A673 (cell line): ENCODE measurements at regions not wholly inside any gene's neighbourhood (a gene's known extent, or its start where the extent isn't known, plus 50 kb on each side); places are given as distances from the start of the nearest gene placed in this dataset.

ENCODE experiments used
- BruUV-seq: library from RNA; stranded (reverse); fragments of 400-500 nt; replicated peaks from 2 replicates; lab custom pipeline; 2021; lab: Mats Ljungman, UMichigan
- CTCF ChIA-PET: fragments of 300-600 bp; sonication (Branson Sonifier 250); formaldehyde crosslinking; loops from one replicate; lab custom pipeline; 2022; ENCODE audit warnings: antibody characterized with exemption; lab: Charles Lee
- POLR2A ChIA-PET: fragments of 300-600 bp; sonication (Branson Sonifier 250); formaldehyde crosslinking; loops from one replicate; lab custom pipeline; 2022; ENCODE audit warnings: antibody characterized with exemption; ENCODE audit not compliant: low non-redundant PET; lab: Charles Lee
- DNase-seq: peaks from one replicate; pipeline ENCODE4 v3.0.0-alpha.2; 2015; ENCODE audit warnings: low spot score
- H3K27ac ChIP-seq: fragments of 200-600 bp; sonication (generic); 2 replicates; pipeline ENCODE4 v1.5.1; 2016; ENCODE audit warnings: mixed run types, low read depth, mild to moderate bottlenecking, mixed read lengths, antibody characterized with exemption, low read length; ENCODE audit not compliant: poor library complexity, severe bottlenecking
- H3K27me3 ChIP-seq: fragments of 200-600 bp; sonication (generic); replicated peaks from 2 replicates; pipeline ENCODE4 v1.6.1; 2017; ENCODE audit warnings: mixed run types, low read depth, mild to moderate bottlenecking, mixed read lengths, antibody characterized with exemption, low read length; ENCODE audit not compliant: insufficient read depth, poor library complexity
- H3K36me3 ChIP-seq: fragments of 200-600 bp; sonication (generic); 2 replicates; pipeline ENCODE4 v1.6.1; 2016; ENCODE audit warnings: mixed run types, mild to moderate bottlenecking, mixed read lengths, antibody characterized with exemption, low read length; ENCODE audit not compliant: insufficient read depth, poor library complexity, severe bottlenecking
- H3K4me1 ChIP-seq: fragments of 200-600 bp; sonication (generic); 2 replicates; pipeline ENCODE4 v1.6.1; 2017; ENCODE audit warnings: mixed run types, mild to moderate bottlenecking, mixed read lengths, antibody characterized with exemption, low read length; ENCODE audit not compliant: insufficient read depth, poor library complexity, severe bottlenecking
- H3K4me3 ChIP-seq: fragments of 200-600 bp; sonication (generic); 2 replicates; pipeline ENCODE4 v1.5.1; 2016; ENCODE audit warnings: low read depth, mixed run types, mild to moderate bottlenecking, mixed read lengths, low read length; ENCODE audit not compliant: poor library complexity, severe bottlenecking
- H3K9me3 ChIP-seq: fragments of 200-600 bp; sonication (generic); 2 replicates; pipeline ENCODE4 v1.6.1; 2016; ENCODE audit warnings: mixed run types, low read depth, mild to moderate bottlenecking, mixed read lengths, antibody characterized with exemption, low read length; ENCODE audit not compliant: poor library complexity, severe bottlenecking
- EZH2 ChIP-seq: fragments of 200-600 bp; sonication (generic); IDR thresholded peaks from 2 replicates; pipeline ENCODE4 v1.6.1; 2017; ENCODE audit warnings: borderline replicate concordance, low read depth, mild to moderate bottlenecking, mixed read lengths, antibody characterized with exemption, low read length; ENCODE audit not compliant: poor library complexity, severe bottlenecking
- intact Hi-C: fragments of 100-400 bp; cut with micrococcal nuclease; formaldehyde crosslinking; loops from one replicate; pipeline ENCODE4 v1.10.0; 2022; ENCODE audit not compliant: unreplicated experiment
- TF ChIP-seq, protein P1 (sequence below): fragments of 300-800, 200-600 bp; sonication (generic); conservative IDR thresholded peaks from 2 replicates; pipeline ENCODE4 v1.5.1; 2017; ENCODE audit warnings: low read depth, mild to moderate bottlenecking, antibody characterized with exemption, low read length, moderate library complexity, mixed read lengths

DNA sequence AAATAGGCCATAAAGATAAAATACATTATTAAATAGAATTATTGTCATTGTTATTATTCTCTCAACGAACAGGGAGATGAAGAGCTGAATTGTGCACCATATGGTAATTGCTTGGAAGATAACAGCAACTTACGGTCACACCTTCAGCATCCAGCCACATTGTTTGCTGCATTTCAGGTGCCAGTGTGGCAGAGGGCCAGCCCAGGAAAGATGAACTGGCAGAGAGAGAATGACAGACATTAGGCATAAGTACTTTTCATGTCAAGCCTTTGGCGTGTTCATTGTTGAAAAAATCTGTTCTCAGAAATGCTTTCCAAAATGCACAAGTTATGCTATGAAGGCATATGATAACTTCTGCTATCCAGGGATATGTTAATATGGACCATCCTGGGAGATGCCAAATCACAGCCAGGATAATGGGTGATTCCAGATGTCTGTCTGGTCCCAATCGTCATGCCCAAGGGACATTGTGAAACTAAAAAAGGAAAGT is 748.6 kb upstream of the PIK3C3 start:
- ChIA-PET POLR2A (no interaction called here), CTCF (no interaction called here)
- intact Hi-C loops = no loop called here
- BruUV-seq = no TSS peak
- H3K4me3 ChIP-seq = no peak overlapping the region
- DNase-seq = no peak
- no peak overlapping the region for H3K27ac ChIP-seq
- H3K4me1 ChIP-seq = no peaks in the 10 kb centered on the region
- H3K27me3 ChIP-seq = no peaks in the 10 kb centered on the region
- TF ChIP-seq EZH2 = no peak
- TF ChIP-seq, protein P1, sequence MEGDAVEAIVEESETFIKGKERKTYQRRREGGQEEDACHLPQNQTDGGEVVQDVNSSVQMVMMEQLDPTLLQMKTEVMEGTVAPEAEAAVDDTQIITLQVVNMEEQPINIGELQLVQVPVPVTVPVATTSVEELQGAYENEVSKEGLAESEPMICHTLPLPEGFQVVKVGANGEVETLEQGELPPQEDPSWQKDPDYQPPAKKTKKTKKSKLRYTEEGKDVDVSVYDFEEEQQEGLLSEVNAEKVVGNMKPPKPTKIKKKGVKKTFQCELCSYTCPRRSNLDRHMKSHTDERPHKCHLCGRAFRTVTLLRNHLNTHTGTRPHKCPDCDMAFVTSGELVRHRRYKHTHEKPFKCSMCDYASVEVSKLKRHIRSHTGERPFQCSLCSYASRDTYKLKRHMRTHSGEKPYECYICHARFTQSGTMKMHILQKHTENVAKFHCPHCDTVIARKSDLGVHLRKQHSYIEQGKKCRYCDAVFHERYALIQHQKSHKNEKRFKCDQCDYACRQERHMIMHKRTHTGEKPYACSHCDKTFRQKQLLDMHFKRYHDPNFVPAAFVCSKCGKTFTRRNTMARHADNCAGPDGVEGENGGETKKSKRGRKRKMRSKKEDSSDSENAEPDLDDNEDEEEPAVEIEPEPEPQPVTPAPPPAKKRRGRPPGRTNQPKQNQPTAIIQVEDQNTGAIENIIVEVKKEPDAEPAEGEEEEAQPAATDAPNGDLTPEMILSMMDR = no peak
- no peaks in the 10 kb centered on the region for H3K9me3 ChIP-seq
- H3K36me3 ChIP-seq = no peaks in the 10 kb centered on the region

DNA sequence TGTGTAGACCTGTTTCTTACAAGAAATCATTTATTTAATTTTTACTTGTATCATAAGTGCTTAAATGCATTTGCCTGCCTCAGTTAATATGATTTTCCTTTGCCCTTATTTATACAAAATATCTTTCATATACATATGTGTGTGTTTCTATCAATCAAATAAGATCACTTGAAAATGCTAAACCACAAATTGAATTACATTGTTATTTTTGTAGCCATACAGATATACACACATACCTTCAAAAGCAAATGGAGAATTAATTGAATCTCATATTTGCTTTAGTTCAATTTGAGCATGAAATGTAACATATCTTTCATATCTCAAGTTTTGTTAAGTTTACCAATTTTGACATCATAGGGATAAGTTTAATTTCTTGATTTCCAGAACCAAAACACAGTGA is 755.8 kb upstream of the PIK3C3 start:
- TF ChIP-seq, protein P1 = no peak
- TF ChIP-seq EZH2 = no peak
- H3K27me3 ChIP-seq = no peaks in the 10 kb centered on the region
- POLR2A ChIA-PET = no interaction called here
- intact Hi-C loops = no loop called here
- no peaks in the 10 kb centered on the region for H3K36me3 ChIP-seq
- no peak overlapping the region for H3K27ac ChIP-seq
- CTCF ChIA-PET = no interaction called here
- no peak for DNase-seq
- BruUV-seq = no TSS peak
- H3K4me3 ChIP-seq = no peak overlapping the region
- H3K9me3 ChIP-seq = no peaks in the 10 kb centered on the region
- no peaks in the 10 kb centered on the region for H3K4me1 ChIP-seq

DNA sequence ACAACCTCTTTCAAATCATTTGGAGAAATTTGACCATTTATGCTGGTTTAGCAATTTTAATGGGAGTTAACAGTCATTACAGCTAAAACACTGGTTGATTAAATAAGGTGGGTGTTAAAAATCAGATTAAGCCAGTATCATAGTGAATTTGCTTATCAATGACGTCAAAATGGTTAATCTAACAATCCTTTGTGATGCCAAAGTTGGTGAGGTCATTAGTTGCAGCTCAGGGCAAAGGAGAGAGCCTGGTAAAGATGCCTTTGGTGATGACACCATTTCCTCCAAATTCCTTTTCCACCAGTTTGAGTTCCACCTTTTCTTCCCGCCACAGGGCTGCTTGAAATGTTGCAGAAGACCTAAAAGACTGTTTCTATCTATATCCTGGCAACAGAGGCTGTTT is 757.1 kb upstream of the PIK3C3 start:
- Histone ChIP-seq H3K9me3 (no peaks in the 10 kb centered on the region), H3K4me1 (no peaks in the 10 kb centered on the region), H3K4me3 (no peak overlapping the region), H3K27ac (no peak overlapping the region), H3K36me3 (no peaks in the 10 kb centered on the region), H3K27me3 (no peaks in the 10 kb centered on the region)
- ChIA-PET CTCF (no interaction called here), POLR2A (no interaction called here)
- intact Hi-C loops = no loop called here
- BruUV-seq = no TSS peak
- TF ChIP-seq, protein P1 = no peak
- no peak for TF ChIP-seq EZH2
- no peak for DNase-seq
